HG02885 (cell line): ENCODE measurements at regions not wholly inside any gene's neighbourhood (a gene's known extent, or its start where the extent isn't known, plus 50 kb on each side); places are given as distances from the start of the nearest gene placed in this dataset.

Source experiments
- ATAC-seq: cut with Tn5 transposase; IDR thresholded peaks from one replicate; pipeline ENCODE4 v1.9.1; 2021; ENCODE audit warnings: mild to moderate bottlenecking; ENCODE audit not compliant: unreplicated experiment, poor library complexity

GRCh38 chr2:21422050-21422449, 298.3 kb downstream of the TDRD15 start:
- peak; percentile 80 for ATAC-seq

GRCh38 chr2:21422724-21423522, 299.2 kb downstream of the TDRD15 start:
- ATAC-seq = no peak

GRCh38 chr2:21423854-21424253, 300.1 kb downstream of the TDRD15 start:
- no peak for ATAC-seq

DNA sequence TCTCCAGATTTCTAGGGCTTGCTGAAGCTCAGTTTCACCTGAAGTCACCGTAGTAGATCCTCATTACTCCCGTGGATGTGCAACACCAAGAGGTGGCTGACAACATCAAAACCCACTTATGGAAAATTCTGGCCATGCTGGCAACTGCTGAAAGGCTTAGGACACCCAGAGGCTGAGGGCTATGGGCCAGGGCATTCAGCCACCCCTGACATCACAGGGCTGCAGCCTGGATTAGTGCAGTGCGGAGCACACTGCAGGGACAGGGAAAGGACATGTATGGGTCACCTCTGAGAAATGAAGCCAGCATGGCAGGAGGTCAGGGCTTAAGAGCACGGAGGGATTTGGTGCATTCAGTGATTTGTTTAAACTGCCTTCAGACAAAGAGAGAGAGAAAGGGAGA, 300.6 kb downstream of the TDRD15 start:
- no peak for ATAC-seq

- ATAC-seq = no peak
These were observed 303.8 kb downstream of the TDRD15 start for GRCh38 chr2:21427606-21428005.

DNA sequence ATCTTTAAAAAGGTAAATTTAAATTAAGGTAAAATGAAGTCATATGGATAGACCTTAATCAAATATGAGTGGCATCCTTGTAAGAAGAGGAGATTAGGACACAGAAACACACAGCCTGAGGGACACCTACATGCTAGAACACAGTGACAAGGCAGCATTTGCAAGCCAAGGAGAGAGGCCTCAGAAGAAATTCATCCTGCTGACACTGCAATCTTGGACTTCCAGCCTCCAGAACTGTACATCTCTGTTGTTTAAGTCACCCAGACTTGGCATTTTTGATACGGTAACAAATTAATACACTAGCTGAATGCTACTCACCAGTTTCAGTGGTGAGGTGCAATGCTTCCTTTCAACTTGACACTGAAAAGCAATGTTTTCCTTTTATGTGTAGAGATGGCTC, 305.0 kb downstream of the TDRD15 start:
- ATAC-seq = no peak

GRCh38 chr2:21429747-21430146, 306.0 kb downstream of the TDRD15 start:
- ATAC-seq = no peak

DNA sequence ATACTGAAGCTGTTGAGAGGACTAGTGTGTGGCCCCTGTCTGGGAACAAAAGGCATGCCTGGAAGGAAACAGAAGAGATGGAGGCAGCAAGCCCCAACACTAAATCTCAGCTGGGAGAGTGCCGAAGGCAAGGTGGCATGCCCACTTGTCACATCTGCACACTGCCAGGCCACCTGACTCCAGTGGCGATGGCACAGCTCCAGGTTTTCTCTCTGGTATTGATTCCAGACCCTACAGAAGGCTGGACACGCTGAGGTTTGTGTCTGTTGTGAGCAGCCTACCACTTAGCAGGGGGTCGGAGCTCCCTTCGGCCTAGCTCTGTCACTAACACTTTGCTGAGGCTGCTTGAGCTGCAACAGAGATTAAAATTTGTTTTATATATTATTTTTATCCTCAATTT, 307.3 kb downstream of the TDRD15 start:
- no peak for ATAC-seq

DNA sequence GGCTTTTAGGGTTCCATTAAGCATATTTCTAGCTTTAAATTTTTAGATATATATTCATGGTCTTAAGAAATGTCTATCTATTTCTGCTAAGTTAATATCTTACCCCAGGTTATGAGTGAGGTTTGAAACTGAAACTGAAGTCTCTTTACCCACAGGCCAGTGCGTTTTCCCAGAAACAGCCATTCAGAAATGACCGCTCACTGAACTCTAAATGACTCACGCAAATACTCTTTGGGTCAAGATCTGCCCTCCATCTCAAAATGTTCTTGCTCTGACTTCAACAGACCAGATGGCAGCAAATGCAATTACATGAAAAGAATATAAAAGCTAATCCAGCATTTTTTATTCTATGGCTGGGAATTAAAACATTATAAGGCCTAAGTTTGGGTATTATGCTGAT, 315.2 kb downstream of the TDRD15 start:
- no peak for ATAC-seq

GRCh38 chr2:21441442-21441841, 317.7 kb downstream of the TDRD15 start:
- no peak for ATAC-seq

DNA sequence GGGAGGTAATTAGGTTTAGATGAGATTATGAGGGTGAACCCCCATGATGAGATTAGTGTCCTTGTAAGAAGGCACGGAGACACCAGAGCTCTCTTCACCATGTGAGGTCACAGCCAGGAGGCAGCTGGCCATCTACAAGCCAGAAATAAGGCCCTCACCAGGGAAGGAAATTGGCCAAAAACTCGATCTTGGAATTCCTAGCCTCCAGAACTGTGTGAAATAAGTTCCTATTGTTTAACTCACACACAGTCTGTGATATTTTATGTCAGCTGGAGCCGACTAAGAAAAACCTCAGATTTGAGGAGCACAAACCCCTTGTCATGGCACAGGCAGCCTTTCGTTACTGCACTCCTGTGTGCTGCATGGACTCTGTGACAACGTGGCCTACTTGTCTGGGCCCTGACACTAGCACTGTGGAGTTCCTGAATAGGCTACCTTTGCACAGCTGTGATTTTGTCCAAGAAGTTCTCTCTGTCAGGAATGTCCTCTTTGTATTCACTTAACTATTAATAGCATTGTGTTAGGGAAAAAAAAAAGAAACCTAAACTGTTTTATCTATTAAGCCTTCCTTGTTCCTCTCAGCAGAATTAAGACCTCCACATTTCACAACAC, 319.8 kb downstream of the TDRD15 start:
- ATAC-seq = no peak

GRCh38 chr2:21449881-21450280, 326.1 kb downstream of the TDRD15 start:
- no peak for ATAC-seq

GRCh38 chr2:21451403-21451802, 327.6 kb downstream of the TDRD15 start:
- ATAC-seq = no peak

DNA sequence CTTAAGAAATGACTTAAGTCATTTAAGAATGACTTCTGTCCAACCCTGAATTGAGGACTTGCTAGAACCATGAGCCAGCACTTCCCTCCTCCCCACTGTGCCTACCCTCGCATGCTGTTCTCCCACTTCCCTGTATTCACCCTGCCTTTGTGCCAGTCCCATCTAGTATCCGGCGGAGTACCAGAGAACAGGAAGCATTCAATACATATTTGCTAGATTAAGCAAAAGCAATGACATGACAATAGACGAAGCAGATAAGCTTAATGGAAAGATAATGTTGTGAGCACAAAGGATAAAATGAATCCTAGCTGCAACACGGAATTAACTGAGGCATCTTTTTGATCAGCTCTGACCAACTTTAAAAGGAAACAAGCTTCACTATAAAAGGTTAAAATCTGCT, 328.5 kb downstream of the TDRD15 start:
- no peak for ATAC-seq

DNA sequence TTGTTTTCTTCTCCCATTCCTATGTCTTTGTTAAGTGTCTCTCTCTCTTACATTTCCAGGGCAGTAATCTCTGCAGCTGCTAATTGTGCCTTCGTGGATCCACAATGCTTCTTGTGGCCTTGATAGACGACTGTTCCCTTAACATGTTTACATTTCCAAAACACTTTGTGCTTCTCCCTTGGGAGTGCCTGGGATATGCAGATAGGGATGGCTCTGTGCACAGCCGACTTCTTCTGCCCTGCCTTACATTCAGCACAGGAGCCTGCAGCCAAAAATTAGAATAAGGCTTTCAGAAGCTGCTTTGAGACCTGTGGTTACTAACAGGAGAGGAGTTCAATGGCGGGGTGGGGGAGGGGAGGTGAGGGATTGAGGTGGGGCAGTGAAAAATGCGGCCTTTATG, 328.9 kb downstream of the TDRD15 start:
- ATAC-seq = no peak

- ATAC-seq = no peak
These were observed 330.1 kb downstream of the TDRD15 start for GRCh38 chr2:21453723-21454450.

DNA sequence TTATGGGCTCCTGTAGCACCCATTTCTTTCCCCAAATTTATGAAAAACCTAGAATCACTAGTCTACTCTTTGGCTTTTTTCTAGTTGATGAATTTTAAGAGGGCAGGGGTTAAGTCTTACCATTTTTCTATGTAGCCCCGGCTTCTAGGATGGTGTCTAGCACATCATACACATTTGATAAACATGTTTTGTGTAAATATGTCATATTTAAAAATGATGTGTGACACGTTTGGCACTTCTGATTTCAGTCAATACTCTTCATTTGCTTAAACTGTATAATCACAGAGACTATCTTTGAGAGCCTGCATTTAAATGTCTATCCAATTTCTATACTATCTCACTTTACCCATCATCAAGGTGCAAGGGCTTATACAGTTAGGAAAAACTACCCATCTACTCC, 331.1 kb downstream of the TDRD15 start:
- no peak for ATAC-seq

DNA sequence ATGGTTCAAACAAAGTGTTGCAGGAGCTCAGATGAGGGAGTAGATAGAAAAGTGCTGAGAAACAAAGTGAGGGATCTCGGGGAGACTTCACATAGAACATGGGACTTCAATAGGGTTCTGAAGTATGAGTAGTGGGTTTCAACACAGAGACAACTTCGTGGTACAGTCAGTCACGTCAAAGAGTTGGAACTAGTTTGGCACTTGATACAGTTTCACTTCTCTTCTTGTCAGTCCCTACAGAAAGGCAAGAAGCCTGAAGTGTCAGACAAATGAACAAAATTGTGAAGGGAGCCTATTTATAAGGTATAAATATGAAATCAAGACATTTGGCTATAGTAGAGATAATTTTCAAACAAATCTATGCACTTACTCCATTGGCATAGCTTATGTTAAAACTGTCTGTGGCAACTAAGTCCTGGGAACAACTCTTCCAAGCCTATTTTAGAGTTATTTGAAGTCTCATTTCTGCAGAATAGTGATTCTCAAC, 338.0 kb downstream of the TDRD15 start:
- ATAC-seq = no peak

- ATAC-seq = no peak
These were observed 342.7 kb downstream of the TDRD15 start for GRCh38 chr2:21466341-21466927.

- ATAC-seq = no peak
These were observed 343.6 kb downstream of the TDRD15 start for GRCh38 chr2:21467280-21467818.

GRCh38 chr2:21467910-21468309, 344.1 kb downstream of the TDRD15 start:
- ATAC-seq = no peak
